ENCODE measurements at regions not wholly inside any gene's neighbourhood (a gene's known extent, or its start where the extent isn't known, plus 50 kb on each side); places are given as distances from the start of the nearest gene placed in this dataset.

DNA sequence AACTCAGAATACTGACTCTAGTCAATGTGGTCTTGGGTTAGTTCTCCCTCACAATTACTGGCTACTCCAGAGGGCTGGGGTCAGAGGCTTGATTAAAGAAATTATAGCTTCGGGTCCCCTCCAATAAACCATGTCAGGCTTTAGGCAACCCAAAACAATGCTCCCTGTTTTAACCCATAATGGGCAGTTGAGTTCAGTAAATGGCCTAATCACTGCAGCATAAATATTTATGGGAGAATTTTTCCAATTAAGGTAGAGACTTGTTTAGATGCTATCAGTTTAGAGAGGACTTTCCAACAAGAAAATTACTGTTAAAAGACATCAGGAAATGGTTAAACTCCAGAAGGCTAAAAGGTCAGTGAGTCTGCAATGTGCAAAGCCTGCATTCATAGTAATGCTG is 389.2 kb upstream of the PRICKLE1 start:
- TF ChIP-seq MYC (IDR thresholded peaks at IDR 0.05; ENCODE audit: low read depth, low read length), result no peak
- H3K4me3 ChIP-seq (ENCODE audit: low read depth, low read length), result no peak overlapping the region

DNA sequence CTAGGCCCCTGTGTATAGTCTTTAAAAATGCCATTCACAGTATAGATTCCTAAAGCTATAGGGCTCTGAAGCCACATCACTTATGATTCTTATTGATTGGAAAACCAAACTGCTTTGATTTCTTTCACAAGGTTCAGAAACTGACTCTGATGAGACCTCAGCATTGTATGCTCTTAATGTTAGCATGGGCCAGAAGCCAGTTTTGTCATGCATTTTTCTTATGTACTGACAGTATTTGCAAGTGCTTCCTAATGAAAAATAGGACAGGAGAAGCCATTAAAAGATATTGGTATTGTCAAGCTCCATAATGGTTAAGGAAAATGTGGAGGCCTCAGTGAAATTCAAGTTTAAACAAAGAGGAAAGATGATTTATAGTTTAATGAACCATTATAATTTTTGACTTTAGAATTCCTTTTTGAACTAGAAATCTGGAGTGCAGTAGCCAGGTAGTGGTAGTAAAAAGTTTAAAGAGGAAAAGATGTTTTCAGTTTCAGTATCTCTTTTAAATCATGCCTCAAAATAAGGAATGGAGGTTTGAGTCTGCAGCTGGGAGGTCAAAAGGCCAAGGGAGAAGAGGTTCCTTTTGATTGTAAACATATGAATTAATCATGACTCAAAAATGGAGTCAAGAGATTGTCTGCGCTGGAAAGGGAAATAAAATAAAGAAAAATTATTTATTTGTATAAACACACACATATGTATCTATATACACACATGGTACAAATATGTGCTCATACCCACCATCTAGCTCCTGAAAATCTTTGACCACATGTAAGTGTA is 388.1 kb upstream of the PRICKLE1 start:
- no peak overlapping the region for H3K4me3 ChIP-seq (ENCODE audit: low read depth, low read length)
- DNase-seq (ENCODE audit: low read depth), result no peak
- TF ChIP-seq MYC (IDR thresholded peaks at IDR 0.05; ENCODE audit: low read depth, low read length) (no peak), POLR2A (IDR thresholded peaks at IDR 0.05; ENCODE audit: extremely low read depth, insufficient read length) (no peak)
- TF ChIP-seq, protein P1, sequence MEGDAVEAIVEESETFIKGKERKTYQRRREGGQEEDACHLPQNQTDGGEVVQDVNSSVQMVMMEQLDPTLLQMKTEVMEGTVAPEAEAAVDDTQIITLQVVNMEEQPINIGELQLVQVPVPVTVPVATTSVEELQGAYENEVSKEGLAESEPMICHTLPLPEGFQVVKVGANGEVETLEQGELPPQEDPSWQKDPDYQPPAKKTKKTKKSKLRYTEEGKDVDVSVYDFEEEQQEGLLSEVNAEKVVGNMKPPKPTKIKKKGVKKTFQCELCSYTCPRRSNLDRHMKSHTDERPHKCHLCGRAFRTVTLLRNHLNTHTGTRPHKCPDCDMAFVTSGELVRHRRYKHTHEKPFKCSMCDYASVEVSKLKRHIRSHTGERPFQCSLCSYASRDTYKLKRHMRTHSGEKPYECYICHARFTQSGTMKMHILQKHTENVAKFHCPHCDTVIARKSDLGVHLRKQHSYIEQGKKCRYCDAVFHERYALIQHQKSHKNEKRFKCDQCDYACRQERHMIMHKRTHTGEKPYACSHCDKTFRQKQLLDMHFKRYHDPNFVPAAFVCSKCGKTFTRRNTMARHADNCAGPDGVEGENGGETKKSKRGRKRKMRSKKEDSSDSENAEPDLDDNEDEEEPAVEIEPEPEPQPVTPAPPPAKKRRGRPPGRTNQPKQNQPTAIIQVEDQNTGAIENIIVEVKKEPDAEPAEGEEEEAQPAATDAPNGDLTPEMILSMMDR (IDR thresholded peaks at IDR 0.05; ENCODE audit: low read depth, low read length), result no peak
- TF ChIP-seq, protein P2, sequence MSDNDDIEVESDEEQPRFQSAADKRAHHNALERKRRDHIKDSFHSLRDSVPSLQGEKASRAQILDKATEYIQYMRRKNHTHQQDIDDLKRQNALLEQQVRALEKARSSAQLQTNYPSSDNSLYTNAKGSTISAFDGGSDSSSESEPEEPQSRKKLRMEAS (IDR thresholded peaks at IDR 0.05; ENCODE audit: low read depth, low read length), result no peak

More for the DNA sequence above, 389.2 kb upstream of the PRICKLE1 start:
- no peak for DNase-seq (ENCODE audit: low read depth)

DNA sequence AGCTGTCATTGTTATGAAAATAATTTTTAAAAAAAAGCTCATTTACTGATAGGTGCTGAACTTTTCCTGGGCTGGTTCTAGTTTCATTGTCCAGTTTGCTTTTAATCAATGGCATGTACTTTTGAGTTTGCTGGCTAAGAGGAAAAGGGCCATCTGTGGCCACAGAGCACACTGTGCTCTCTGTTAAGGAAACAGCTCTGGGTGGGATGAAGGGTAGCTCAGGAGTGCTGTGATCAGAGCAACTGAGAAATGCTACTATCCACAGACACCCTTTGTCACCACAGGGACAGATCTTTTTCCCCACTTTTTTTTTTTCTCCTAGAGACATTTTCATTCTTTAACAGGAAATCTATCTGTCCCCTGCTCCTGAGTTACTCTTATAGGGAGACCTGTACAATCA is 387.1 kb upstream of the PRICKLE1 start:
- no peak overlapping the region for H3K4me3 ChIP-seq (ENCODE audit: low read depth, low read length)
- TF ChIP-seq MYC (IDR thresholded peaks at IDR 0.05; ENCODE audit: low read depth, low read length) (no peak), POLR2A (IDR thresholded peaks at IDR 0.05; ENCODE audit: extremely low read depth, insufficient read length) (no peak)
- TF ChIP-seq, protein P1 (IDR thresholded peaks at IDR 0.05; ENCODE audit: low read depth, low read length), result no peak
- TF ChIP-seq, protein P2 (IDR thresholded peaks at IDR 0.05; ENCODE audit: low read depth, low read length), result no peak

DNA sequence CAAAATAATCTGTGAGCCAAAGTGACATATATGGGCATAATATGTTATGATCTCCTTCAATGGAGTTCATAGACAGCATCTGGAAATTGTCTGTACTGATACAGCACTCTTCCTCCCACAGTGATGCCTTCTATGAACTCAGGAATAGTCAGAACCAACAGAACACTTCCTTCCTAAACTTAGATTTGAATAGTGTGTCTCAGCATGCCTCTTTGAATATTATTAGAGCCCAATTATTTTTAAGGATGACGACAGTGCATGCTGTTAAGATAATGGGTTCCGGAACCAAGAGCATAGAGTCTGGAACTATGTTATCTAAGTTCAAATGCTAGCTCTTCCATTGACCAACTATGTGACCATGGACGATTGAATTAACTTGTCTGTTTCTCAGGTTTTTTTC is 386.6 kb upstream of the PRICKLE1 start:
- DNase-seq (ENCODE audit: low read depth), result no peak
- TF ChIP-seq MYC (IDR thresholded peaks at IDR 0.05; ENCODE audit: low read depth, low read length) (no peak), POLR2A (IDR thresholded peaks at IDR 0.05; ENCODE audit: extremely low read depth, insufficient read length) (no peak)
- TF ChIP-seq, protein P1 (IDR thresholded peaks at IDR 0.05; ENCODE audit: low read depth, low read length), result no peak
- TF ChIP-seq, protein P2 (IDR thresholded peaks at IDR 0.05; ENCODE audit: low read depth, low read length), result no peak
- H3K4me3 ChIP-seq (ENCODE audit: low read depth, low read length), result no peak overlapping the region

More for the DNA sequence above, 387.1 kb upstream of the PRICKLE1 start:
- DNase-seq (ENCODE audit: low read depth), result no peak

DNA sequence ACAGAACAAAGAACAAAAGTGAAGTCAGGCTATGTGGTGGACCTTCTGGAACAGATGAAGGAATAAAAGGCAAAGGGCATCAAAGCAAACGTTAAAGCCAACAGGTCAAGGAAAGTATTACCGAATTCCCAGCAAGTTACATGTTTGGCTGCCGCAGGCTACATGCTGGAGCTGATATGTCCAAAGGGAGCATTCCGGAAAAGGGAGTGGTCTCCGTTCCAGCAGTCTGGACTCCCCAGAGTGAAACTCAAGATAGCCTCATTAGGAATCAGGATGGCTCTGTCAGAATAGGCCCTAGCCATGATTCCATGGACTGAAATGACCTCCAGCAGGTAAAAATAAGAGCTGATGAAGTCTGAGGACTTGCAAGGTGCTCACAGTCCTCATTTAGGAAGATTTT is 379.8 kb upstream of the PRICKLE1 start:
- no peak overlapping the region for H3K4me3 ChIP-seq (ENCODE audit: low read depth, low read length)
- TF ChIP-seq POLR2A (IDR thresholded peaks at IDR 0.05; ENCODE audit: extremely low read depth, insufficient read length), result no peak
- TF ChIP-seq, protein P1 (IDR thresholded peaks at IDR 0.05; ENCODE audit: low read depth, low read length), result no peak
- no peak for TF ChIP-seq MYC (IDR thresholded peaks at IDR 0.05; ENCODE audit: low read depth, low read length)
- TF ChIP-seq, protein P2 (IDR thresholded peaks at IDR 0.05; ENCODE audit: low read depth, low read length), result no peak
- no peak for DNase-seq (ENCODE audit: low read depth)

DNA sequence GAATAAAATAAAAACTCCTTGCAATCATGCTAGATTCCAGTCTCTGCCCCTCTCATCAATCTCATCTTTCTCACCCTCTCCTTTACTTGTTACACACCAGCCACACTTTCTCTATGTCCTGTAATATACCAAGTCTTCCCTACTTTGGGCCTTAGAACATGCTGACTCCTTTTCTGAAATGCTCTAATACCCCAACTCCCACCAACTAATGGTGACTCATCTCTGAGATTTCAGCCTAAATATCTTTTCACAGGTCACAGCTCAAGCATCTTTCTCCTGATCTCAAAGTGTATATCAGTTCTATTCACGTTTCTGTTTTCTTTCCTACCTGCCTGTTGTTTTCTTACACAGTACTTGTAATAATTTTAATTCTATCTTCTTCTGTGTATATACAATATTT is 378.9 kb upstream of the PRICKLE1 start:
- TF ChIP-seq, protein P1 (IDR thresholded peaks at IDR 0.05; ENCODE audit: low read depth, low read length), result no peak
- TF ChIP-seq POLR2A (IDR thresholded peaks at IDR 0.05; ENCODE audit: extremely low read depth, insufficient read length) (no peak), MYC (IDR thresholded peaks at IDR 0.05; ENCODE audit: low read depth, low read length) (no peak)
- TF ChIP-seq, protein P2 (IDR thresholded peaks at IDR 0.05; ENCODE audit: low read depth, low read length), result no peak
- no peak overlapping the region for H3K4me3 ChIP-seq (ENCODE audit: low read depth, low read length)
- no peak for DNase-seq (ENCODE audit: low read depth)
